Neural cell (in vitro differentiated cells): ENCODE measurements at regions not wholly inside any gene's neighbourhood (a gene's known extent, or its start where the extent isn't known, plus 50 kb on each side); places are given as distances from the start of the nearest gene placed in this dataset.
"Not testable (repeated sequence)": the region's sequence is repeated elsewhere in the genome, so short reads cannot be mapped to it uniquely, and the experiment has no call there.

Source experiments
- H2AFZ ChIP-seq: fragments of 200-600, 300-800 bp; sonication (generic), shearing (Covaris generic); 2 replicates; pipeline ENCODE4 v1.6.0; 2014; ENCODE audit warnings: low read depth, mild to moderate bottlenecking, antibody characterized with exemption, low read length, moderate library complexity
- H3F3A ChIP-seq: fragments of 200-600 bp; shearing (Covaris generic); 2 replicates; pipeline ENCODE4 v1.6.1; 2016; ENCODE audit warnings: mild to moderate bottlenecking, moderate library complexity, mixed read lengths, antibody characterized with exemption, low read length; ENCODE audit not compliant: insufficient read depth, poor library complexity, severe bottlenecking
- H3K27ac ChIP-seq: fragments of 200-600, 300-800 bp; sonication (generic), shearing (Covaris generic); 2 replicates; pipeline ENCODE4 v1.5.1; 2014; ENCODE audit warnings: mild to moderate bottlenecking, low read length, moderate library complexity
- H3K27me3 ChIP-seq: fragments of 300-800, 200-600 bp; sonication (generic), shearing (Covaris generic); 2 replicates; pipeline ENCODE4 v1.6.0; 2014; ENCODE audit warnings: mild to moderate bottlenecking, low read depth, low read length, moderate library complexity; ENCODE audit not compliant: insufficient read depth
- H3K36me3 ChIP-seq: fragments of 300-800, 200-600 bp; sonication (generic), shearing (Covaris generic); 2 replicates; pipeline ENCODE4 v1.5.1; 2014; ENCODE audit warnings: mild to moderate bottlenecking, antibody characterized with exemption, low read length, moderate library complexity; ENCODE audit not compliant: insufficient read depth
- H3K4me2 ChIP-seq: fragments of 300-800, 200-600 bp; sonication (generic), shearing (Covaris generic); 2 replicates; pipeline ENCODE4 v1.6.0; 2014; ENCODE audit warnings: mild to moderate bottlenecking, low read length
- H3K4me3 ChIP-seq: fragments of 300-800, 200-600 bp; sonication (generic), shearing (Covaris generic); 2 replicates; pipeline ENCODE4 v1.5.1; 2014; ENCODE audit warnings: mild to moderate bottlenecking, low read length, moderate library complexity
- H3K79me2 ChIP-seq: fragments of 200-600 bp; shearing (Covaris generic); replicated peaks from 2 replicates; pipeline ENCODE4 v1.6.0; 2014; ENCODE audit warnings: mild to moderate bottlenecking, low read length, moderate library complexity; ENCODE audit not compliant: insufficient read depth
- H3K9ac ChIP-seq: fragments of 300-800, 200-600 bp; sonication (generic), shearing (Covaris generic); 2 replicates; pipeline ENCODE4 v1.6.1; 2016; ENCODE audit warnings: mild to moderate bottlenecking, low read length, mixed read lengths
- H3K9me2 ChIP-seq: fragments of 200-600 bp; shearing (Covaris generic); 2 replicates; pipeline ENCODE4 v1.6.1; 2016; ENCODE audit warnings: mild to moderate bottlenecking, low read length, mixed read lengths; ENCODE audit not compliant: insufficient read depth
- H3K9me3 ChIP-seq: fragments of 200-600, 300-800 bp; sonication (generic), shearing (Covaris generic); 2 replicates; pipeline ENCODE4 v1.6.1; 2016; ENCODE audit warnings: mild to moderate bottlenecking, mixed run types, low read length, moderate library complexity, mixed read lengths
- H4K20me1 ChIP-seq: fragments of 200-600 bp; shearing (Covaris generic); 2 replicates; pipeline ENCODE4 v1.6.1; 2016; ENCODE audit warnings: mild to moderate bottlenecking, mixed run types; ENCODE audit not compliant: insufficient read depth
- EP300 ChIP-seq: fragments of 450-650 bp; conservative IDR thresholded peaks from 2 replicates; pipeline ENCODE4 v1.6.1; 2014; ENCODE audit warnings: antibody characterized with exemption, mild to moderate bottlenecking, moderate library complexity; ENCODE audit not compliant: poor library complexity, severe bottlenecking
- EZH2 ChIP-seq: fragments of 200-600, 300-800 bp; shearing (Covaris generic), sonication (generic); IDR thresholded peaks from 2 replicates; pipeline ENCODE4 v1.6.1; 2014; ENCODE audit warnings: antibody characterized with exemption, low read length, borderline replicate concordance, mild to moderate bottlenecking; ENCODE audit not compliant: insufficient read depth, poor library complexity, severe bottlenecking
- MXI1 ChIP-seq: fragments of 450-650 bp; conservative IDR thresholded peaks from 2 replicates; pipeline ENCODE4 v1.6.1; 2014; ENCODE audit warnings: antibody characterized with exemption, mild to moderate bottlenecking; ENCODE audit not compliant: poor library complexity, severe bottlenecking
- POLR2AphosphoS5 ChIP-seq: IDR thresholded peaks from 2 replicates; pipeline ENCODE4 v1.6.1; 2012
- RAD21 ChIP-seq: fragments of 450-650 bp; conservative IDR thresholded peaks from 2 replicates; pipeline ENCODE4 v1.6.1; 2014; ENCODE audit warnings: antibody characterized with exemption, mild to moderate bottlenecking, moderate library complexity
- SMC3 ChIP-seq: fragments of 450-650 bp; conservative IDR thresholded peaks from 2 replicates; pipeline ENCODE4 v1.6.1; 2014; ENCODE audit warnings: antibody characterized with exemption, mild to moderate bottlenecking, moderate library complexity; ENCODE audit not compliant: poor library complexity
- TAF1 ChIP-seq: IDR thresholded peaks from 2 replicates; pipeline ENCODE4 v1.6.1; 2012; ENCODE audit warnings: low read depth
- TF ChIP-seq, protein P1 (sequence below): IDR thresholded peaks from 2 replicates; pipeline ENCODE4 v1.6.1; 2012; ENCODE audit warnings: borderline replicate concordance
- TF ChIP-seq, protein P2 (sequence below): fragments of 450-650 bp; IDR thresholded peaks from 2 replicates; pipeline ENCODE4 v1.5.1; 2014; ENCODE audit warnings: antibody characterized with exemption, mild to moderate bottlenecking, moderate library complexity; ENCODE audit not compliant: poor library complexity, severe bottlenecking

DNA sequence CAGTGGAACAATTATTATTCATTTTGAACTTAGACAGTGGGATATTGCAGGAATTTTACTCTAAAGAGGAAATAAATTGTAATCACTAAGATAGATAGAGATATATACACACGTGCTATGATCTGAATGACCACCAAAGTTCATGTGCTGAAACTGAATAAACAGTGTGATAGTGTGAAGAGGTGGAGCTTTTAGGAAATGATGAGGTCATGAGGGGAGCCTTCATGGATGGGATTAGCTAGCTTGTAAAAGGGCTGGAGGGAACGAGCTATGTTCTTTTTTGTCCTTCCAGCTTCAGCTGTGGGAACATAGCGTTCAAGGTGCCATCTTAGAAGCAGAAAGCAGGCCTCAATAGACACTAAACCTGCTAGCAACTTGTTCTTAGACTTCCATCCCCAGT is 191.5 kb upstream of the LRIG3 start:
- Histone ChIP-seq H3K36me3 (no peaks in the 10 kb centered on the region), H3K4me2 (no peak overlapping the region), H3K9ac (no peak overlapping the region), H3K9me3 (no peaks in the 10 kb centered on the region), H3K27me3 (no peaks in the 10 kb centered on the region), H3K4me3 (no peak overlapping the region), H3K9me2 (no peaks in the 10 kb centered on the region), H2AFZ (no peak overlapping the region), H3F3A (no peaks in the 10 kb centered on the region), H3K79me2 (no peaks in the 10 kb centered on the region), H3K27ac (no peak overlapping the region), H4K20me1 (no peaks in the 10 kb centered on the region)
- no peak for TF ChIP-seq MXI1
- TF ChIP-seq, protein P1, sequence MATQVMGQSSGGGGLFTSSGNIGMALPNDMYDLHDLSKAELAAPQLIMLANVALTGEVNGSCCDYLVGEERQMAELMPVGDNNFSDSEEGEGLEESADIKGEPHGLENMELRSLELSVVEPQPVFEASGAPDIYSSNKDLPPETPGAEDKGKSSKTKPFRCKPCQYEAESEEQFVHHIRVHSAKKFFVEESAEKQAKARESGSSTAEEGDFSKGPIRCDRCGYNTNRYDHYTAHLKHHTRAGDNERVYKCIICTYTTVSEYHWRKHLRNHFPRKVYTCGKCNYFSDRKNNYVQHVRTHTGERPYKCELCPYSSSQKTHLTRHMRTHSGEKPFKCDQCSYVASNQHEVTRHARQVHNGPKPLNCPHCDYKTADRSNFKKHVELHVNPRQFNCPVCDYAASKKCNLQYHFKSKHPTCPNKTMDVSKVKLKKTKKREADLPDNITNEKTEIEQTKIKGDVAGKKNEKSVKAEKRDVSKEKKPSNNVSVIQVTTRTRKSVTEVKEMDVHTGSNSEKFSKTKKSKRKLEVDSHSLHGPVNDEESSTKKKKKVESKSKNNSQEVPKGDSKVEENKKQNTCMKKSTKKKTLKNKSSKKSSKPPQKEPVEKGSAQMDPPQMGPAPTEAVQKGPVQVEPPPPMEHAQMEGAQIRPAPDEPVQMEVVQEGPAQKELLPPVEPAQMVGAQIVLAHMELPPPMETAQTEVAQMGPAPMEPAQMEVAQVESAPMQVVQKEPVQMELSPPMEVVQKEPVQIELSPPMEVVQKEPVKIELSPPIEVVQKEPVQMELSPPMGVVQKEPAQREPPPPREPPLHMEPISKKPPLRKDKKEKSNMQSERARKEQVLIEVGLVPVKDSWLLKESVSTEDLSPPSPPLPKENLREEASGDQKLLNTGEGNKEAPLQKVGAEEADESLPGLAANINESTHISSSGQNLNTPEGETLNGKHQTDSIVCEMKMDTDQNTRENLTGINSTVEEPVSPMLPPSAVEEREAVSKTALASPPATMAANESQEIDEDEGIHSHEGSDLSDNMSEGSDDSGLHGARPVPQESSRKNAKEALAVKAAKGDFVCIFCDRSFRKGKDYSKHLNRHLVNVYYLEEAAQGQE, result no peak
- TF ChIP-seq EZH2, result no peak
- no peak for TF ChIP-seq EP300
- TF ChIP-seq POLR2AphosphoS5, result no peak
- TF ChIP-seq, protein P2, sequence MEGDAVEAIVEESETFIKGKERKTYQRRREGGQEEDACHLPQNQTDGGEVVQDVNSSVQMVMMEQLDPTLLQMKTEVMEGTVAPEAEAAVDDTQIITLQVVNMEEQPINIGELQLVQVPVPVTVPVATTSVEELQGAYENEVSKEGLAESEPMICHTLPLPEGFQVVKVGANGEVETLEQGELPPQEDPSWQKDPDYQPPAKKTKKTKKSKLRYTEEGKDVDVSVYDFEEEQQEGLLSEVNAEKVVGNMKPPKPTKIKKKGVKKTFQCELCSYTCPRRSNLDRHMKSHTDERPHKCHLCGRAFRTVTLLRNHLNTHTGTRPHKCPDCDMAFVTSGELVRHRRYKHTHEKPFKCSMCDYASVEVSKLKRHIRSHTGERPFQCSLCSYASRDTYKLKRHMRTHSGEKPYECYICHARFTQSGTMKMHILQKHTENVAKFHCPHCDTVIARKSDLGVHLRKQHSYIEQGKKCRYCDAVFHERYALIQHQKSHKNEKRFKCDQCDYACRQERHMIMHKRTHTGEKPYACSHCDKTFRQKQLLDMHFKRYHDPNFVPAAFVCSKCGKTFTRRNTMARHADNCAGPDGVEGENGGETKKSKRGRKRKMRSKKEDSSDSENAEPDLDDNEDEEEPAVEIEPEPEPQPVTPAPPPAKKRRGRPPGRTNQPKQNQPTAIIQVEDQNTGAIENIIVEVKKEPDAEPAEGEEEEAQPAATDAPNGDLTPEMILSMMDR, result no peak
- no peak for TF ChIP-seq RAD21
- no peak for TF ChIP-seq SMC3
- TF ChIP-seq TAF1, result no peak

DNA sequence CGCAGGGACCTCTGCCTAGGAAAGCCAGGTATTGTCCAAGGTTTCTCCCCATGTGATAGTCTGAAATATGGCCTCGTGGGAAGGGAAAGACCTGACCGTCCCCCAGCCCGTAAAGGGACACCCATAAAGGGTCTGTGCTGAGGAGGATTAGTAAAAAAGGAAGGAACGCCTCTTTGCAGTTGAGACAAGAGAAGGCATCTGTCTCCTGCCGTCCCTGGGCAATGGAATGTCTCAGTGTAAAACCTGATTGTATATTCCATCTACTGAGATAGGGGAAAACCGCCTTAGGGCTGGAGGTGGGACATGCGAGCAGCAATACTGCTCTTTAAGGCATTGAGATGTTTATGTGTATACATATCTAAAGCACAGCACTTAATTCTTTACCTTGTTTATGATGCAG is 188.2 kb upstream of the LRIG3 start:
- H3K9me2 ChIP-seq, H3K36me3 ChIP-seq, H3K27me3 ChIP-seq, H3K9me3 ChIP-seq, H4K20me1 ChIP-seq, H3K79me2 ChIP-seq, H3K4me3 ChIP-seq, H3K9ac ChIP-seq, H3K27ac ChIP-seq, H3F3A ChIP-seq, H3K4me2 ChIP-seq, H2AFZ ChIP-seq: not testable (repeated sequence)

- no peak overlapping the region for H3K9ac ChIP-seq
- no peaks in the 10 kb centered on the region for H3K36me3 ChIP-seq
- no peaks in the 10 kb centered on the region for H4K20me1 ChIP-seq
- no peak overlapping the region for H3K4me3 ChIP-seq
- H3K79me2 ChIP-seq, result no peaks in the 10 kb centered on the region
- no peak overlapping the region for H3K27ac ChIP-seq
- H3K27me3 ChIP-seq, result no peaks in the 10 kb centered on the region
- H3F3A ChIP-seq, result no peaks in the 10 kb centered on the region
- H3K9me3 ChIP-seq, result no peaks in the 10 kb centered on the region
- no peak overlapping the region for H2AFZ ChIP-seq
- no peaks in the 10 kb centered on the region for H3K9me2 ChIP-seq
- no peak overlapping the region for H3K4me2 ChIP-seq
- TF ChIP-seq, protein P2, result no peak
- TF ChIP-seq RAD21, result no peak
- TF ChIP-seq POLR2AphosphoS5, result no peak
- TF ChIP-seq, protein P1, result no peak
Observed at GRCh38 chr12:59100585-59100984, 180.3 kb upstream of the LRIG3 start.
